Neural cell (in vitro differentiated cells): ENCODE measurements at regions not wholly inside any gene's neighbourhood (a gene's known extent, or its start where the extent isn't known, plus 50 kb on each side); places are given as distances from the start of the nearest gene placed in this dataset.

Experiments
- H2AFZ ChIP-seq: fragments of 200-600, 300-800 bp; sonication (generic), shearing (Covaris generic); 2 replicates; pipeline ENCODE4 v1.6.0; 2014; ENCODE audit warnings: low read depth, mild to moderate bottlenecking, antibody characterized with exemption, low read length, moderate library complexity
- H3F3A ChIP-seq: fragments of 200-600 bp; shearing (Covaris generic); 2 replicates; pipeline ENCODE4 v1.6.1; 2016; ENCODE audit warnings: mild to moderate bottlenecking, moderate library complexity, mixed read lengths, antibody characterized with exemption, low read length; ENCODE audit not compliant: insufficient read depth, poor library complexity, severe bottlenecking
- H3K27ac ChIP-seq: fragments of 200-600, 300-800 bp; sonication (generic), shearing (Covaris generic); 2 replicates; pipeline ENCODE4 v1.5.1; 2014; ENCODE audit warnings: mild to moderate bottlenecking, low read length, moderate library complexity
- H3K27me3 ChIP-seq: fragments of 300-800, 200-600 bp; sonication (generic), shearing (Covaris generic); 2 replicates; pipeline ENCODE4 v1.6.0; 2014; ENCODE audit warnings: mild to moderate bottlenecking, low read depth, low read length, moderate library complexity; ENCODE audit not compliant: insufficient read depth
- H3K36me3 ChIP-seq: fragments of 300-800, 200-600 bp; sonication (generic), shearing (Covaris generic); 2 replicates; pipeline ENCODE4 v1.5.1; 2014; ENCODE audit warnings: mild to moderate bottlenecking, antibody characterized with exemption, low read length, moderate library complexity; ENCODE audit not compliant: insufficient read depth
- H3K4me2 ChIP-seq: fragments of 300-800, 200-600 bp; sonication (generic), shearing (Covaris generic); 2 replicates; pipeline ENCODE4 v1.6.0; 2014; ENCODE audit warnings: mild to moderate bottlenecking, low read length
- H3K4me3 ChIP-seq: fragments of 300-800, 200-600 bp; sonication (generic), shearing (Covaris generic); 2 replicates; pipeline ENCODE4 v1.5.1; 2014; ENCODE audit warnings: mild to moderate bottlenecking, low read length, moderate library complexity
- H3K79me2 ChIP-seq: fragments of 200-600 bp; shearing (Covaris generic); replicated peaks from 2 replicates; pipeline ENCODE4 v1.6.0; 2014; ENCODE audit warnings: mild to moderate bottlenecking, low read length, moderate library complexity; ENCODE audit not compliant: insufficient read depth
- H3K9ac ChIP-seq: fragments of 300-800, 200-600 bp; sonication (generic), shearing (Covaris generic); 2 replicates; pipeline ENCODE4 v1.6.1; 2016; ENCODE audit warnings: mild to moderate bottlenecking, low read length, mixed read lengths
- H3K9me2 ChIP-seq: fragments of 200-600 bp; shearing (Covaris generic); 2 replicates; pipeline ENCODE4 v1.6.1; 2016; ENCODE audit warnings: mild to moderate bottlenecking, low read length, mixed read lengths; ENCODE audit not compliant: insufficient read depth
- H3K9me3 ChIP-seq: fragments of 200-600, 300-800 bp; sonication (generic), shearing (Covaris generic); 2 replicates; pipeline ENCODE4 v1.6.1; 2016; ENCODE audit warnings: mild to moderate bottlenecking, mixed run types, low read length, moderate library complexity, mixed read lengths
- H4K20me1 ChIP-seq: fragments of 200-600 bp; shearing (Covaris generic); 2 replicates; pipeline ENCODE4 v1.6.1; 2016; ENCODE audit warnings: mild to moderate bottlenecking, mixed run types; ENCODE audit not compliant: insufficient read depth
- EP300 ChIP-seq: fragments of 450-650 bp; conservative IDR thresholded peaks from 2 replicates; pipeline ENCODE4 v1.6.1; 2014; ENCODE audit warnings: antibody characterized with exemption, mild to moderate bottlenecking, moderate library complexity; ENCODE audit not compliant: poor library complexity, severe bottlenecking
- EZH2 ChIP-seq: fragments of 200-600, 300-800 bp; shearing (Covaris generic), sonication (generic); IDR thresholded peaks from 2 replicates; pipeline ENCODE4 v1.6.1; 2014; ENCODE audit warnings: antibody characterized with exemption, low read length, borderline replicate concordance, mild to moderate bottlenecking; ENCODE audit not compliant: insufficient read depth, poor library complexity, severe bottlenecking
- MXI1 ChIP-seq: fragments of 450-650 bp; conservative IDR thresholded peaks from 2 replicates; pipeline ENCODE4 v1.6.1; 2014; ENCODE audit warnings: antibody characterized with exemption, mild to moderate bottlenecking; ENCODE audit not compliant: poor library complexity, severe bottlenecking
- POLR2AphosphoS5 ChIP-seq: IDR thresholded peaks from 2 replicates; pipeline ENCODE4 v1.6.1; 2012
- TAF1 ChIP-seq: IDR thresholded peaks from 2 replicates; pipeline ENCODE4 v1.6.1; 2012; ENCODE audit warnings: low read depth
- TF ChIP-seq, protein P1 (sequence below): fragments of 450-650 bp; IDR thresholded peaks from 2 replicates; pipeline ENCODE4 v1.5.1; 2014; ENCODE audit warnings: antibody characterized with exemption, mild to moderate bottlenecking, moderate library complexity; ENCODE audit not compliant: poor library complexity, severe bottlenecking
- TF ChIP-seq, protein P2 (sequence below): IDR thresholded peaks from 2 replicates; pipeline ENCODE4 v1.6.1; 2012; ENCODE audit warnings: borderline replicate concordance

GRCh38 chr5:61598126-61598525 is 266.1 kb downstream of the ZSWIM6 start:
- H3K9me2 ChIP-seq: no peaks in the 10 kb centered on the region
- no peak overlapping the region for H2AFZ ChIP-seq
- H3K4me3 ChIP-seq: no peak overlapping the region
- no peak overlapping the region for H3K4me2 ChIP-seq
- H3K27ac ChIP-seq: no peak overlapping the region
- H3K9me3 ChIP-seq: no peaks in the 10 kb centered on the region
- no peaks in the 10 kb centered on the region for H4K20me1 ChIP-seq
- H3K27me3 ChIP-seq: no peaks in the 10 kb centered on the region
- no peaks in the 10 kb centered on the region for H3F3A ChIP-seq
- no peak for TF ChIP-seq TAF1
- H3K79me2 ChIP-seq: no peaks in the 10 kb centered on the region
- H3K9ac ChIP-seq: no peak overlapping the region
- H3K36me3 ChIP-seq: no peaks in the 10 kb centered on the region

DNA sequence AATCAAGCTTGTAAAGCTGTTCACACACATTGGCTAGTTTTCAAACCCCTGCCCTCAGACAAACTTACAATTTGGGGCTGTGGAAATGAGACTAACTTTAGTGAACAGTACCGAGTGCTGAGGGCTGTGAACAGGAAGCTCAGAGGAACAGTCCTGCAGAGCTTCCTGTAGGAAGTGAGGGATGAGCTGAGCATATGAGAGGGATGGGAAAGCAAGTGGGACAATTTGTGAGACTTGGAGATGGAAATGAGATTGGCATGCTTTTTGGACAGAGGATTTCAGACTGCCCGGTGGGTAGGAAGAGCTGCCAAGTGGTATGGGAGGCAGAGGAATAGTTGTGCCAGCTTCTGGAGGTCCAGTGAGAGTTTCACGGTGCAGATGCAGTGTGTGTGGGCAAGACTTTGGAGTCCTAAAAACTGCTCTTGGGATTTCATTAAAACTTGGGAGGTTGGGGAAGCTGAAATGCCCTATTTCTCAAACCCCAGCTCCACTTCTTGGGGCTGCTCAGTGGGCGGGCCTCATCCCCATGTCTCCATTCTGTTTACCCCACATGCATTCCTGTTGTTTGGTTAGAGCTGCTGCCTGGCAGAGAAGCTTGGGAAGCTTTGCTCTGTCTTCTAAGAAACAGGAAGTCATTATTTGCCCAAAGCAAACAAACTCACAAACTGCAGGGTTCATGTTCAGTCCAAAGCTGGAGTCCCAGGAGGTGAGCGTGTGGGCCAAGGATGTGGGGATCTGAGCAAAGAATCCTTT is 267.5 kb downstream of the ZSWIM6 start:
- Histone ChIP-seq H3K9ac (no peak overlapping the region), H4K20me1 (no peaks in the 10 kb centered on the region), H3F3A (no peaks in the 10 kb centered on the region), H3K9me2 (no peaks in the 10 kb centered on the region), H3K27ac (no peak overlapping the region), H3K4me2 (no peak overlapping the region), H2AFZ (no peak overlapping the region), H3K4me3 (no peak overlapping the region), H3K9me3 (no peaks in the 10 kb centered on the region), H3K36me3 (no peaks in the 10 kb centered on the region), H3K79me2 (no peaks in the 10 kb centered on the region), H3K27me3 (no peaks in the 10 kb centered on the region)
- TF ChIP-seq, protein P1, sequence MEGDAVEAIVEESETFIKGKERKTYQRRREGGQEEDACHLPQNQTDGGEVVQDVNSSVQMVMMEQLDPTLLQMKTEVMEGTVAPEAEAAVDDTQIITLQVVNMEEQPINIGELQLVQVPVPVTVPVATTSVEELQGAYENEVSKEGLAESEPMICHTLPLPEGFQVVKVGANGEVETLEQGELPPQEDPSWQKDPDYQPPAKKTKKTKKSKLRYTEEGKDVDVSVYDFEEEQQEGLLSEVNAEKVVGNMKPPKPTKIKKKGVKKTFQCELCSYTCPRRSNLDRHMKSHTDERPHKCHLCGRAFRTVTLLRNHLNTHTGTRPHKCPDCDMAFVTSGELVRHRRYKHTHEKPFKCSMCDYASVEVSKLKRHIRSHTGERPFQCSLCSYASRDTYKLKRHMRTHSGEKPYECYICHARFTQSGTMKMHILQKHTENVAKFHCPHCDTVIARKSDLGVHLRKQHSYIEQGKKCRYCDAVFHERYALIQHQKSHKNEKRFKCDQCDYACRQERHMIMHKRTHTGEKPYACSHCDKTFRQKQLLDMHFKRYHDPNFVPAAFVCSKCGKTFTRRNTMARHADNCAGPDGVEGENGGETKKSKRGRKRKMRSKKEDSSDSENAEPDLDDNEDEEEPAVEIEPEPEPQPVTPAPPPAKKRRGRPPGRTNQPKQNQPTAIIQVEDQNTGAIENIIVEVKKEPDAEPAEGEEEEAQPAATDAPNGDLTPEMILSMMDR: no peak
- TF ChIP-seq MXI1 (no peak), POLR2AphosphoS5 (no peak), EZH2 (no peak)

GRCh38 chr5:61600123-61600444 is 268.0 kb downstream of the ZSWIM6 start:
- TF ChIP-seq EP300: no peak
- TF ChIP-seq, protein P2, sequence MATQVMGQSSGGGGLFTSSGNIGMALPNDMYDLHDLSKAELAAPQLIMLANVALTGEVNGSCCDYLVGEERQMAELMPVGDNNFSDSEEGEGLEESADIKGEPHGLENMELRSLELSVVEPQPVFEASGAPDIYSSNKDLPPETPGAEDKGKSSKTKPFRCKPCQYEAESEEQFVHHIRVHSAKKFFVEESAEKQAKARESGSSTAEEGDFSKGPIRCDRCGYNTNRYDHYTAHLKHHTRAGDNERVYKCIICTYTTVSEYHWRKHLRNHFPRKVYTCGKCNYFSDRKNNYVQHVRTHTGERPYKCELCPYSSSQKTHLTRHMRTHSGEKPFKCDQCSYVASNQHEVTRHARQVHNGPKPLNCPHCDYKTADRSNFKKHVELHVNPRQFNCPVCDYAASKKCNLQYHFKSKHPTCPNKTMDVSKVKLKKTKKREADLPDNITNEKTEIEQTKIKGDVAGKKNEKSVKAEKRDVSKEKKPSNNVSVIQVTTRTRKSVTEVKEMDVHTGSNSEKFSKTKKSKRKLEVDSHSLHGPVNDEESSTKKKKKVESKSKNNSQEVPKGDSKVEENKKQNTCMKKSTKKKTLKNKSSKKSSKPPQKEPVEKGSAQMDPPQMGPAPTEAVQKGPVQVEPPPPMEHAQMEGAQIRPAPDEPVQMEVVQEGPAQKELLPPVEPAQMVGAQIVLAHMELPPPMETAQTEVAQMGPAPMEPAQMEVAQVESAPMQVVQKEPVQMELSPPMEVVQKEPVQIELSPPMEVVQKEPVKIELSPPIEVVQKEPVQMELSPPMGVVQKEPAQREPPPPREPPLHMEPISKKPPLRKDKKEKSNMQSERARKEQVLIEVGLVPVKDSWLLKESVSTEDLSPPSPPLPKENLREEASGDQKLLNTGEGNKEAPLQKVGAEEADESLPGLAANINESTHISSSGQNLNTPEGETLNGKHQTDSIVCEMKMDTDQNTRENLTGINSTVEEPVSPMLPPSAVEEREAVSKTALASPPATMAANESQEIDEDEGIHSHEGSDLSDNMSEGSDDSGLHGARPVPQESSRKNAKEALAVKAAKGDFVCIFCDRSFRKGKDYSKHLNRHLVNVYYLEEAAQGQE: peak; percentile 53
- Histone ChIP-seq H3K4me2 (no peak overlapping the region), H3K9me3 (no peaks in the 10 kb centered on the region), H3K79me2 (no peaks in the 10 kb centered on the region), H2AFZ (no peak overlapping the region), H4K20me1 (no peaks in the 10 kb centered on the region), H3K9me2 (no peaks in the 10 kb centered on the region), H3K27me3 (no peaks in the 10 kb centered on the region), H3F3A (no peaks in the 10 kb centered on the region), H3K4me3 (no peak overlapping the region), H3K27ac (no peak overlapping the region), H3K36me3 (no peaks in the 10 kb centered on the region), H3K9ac (no peak overlapping the region)
